Ovary (tissue), 7 donors: ENCODE measurements at regions not wholly inside any gene's neighbourhood (a gene's known extent, or its start where the extent isn't known, plus 50 kb on each side); places are given as distances from the start of the nearest gene placed in this dataset.
"Not testable (repeated sequence)": the region's sequence is repeated elsewhere in the genome, so short reads cannot be mapped to it uniquely, and the experiment has no call there.

ENCODE experiments used
- DNase-seq, 5 donors: peaks; one replicate each; pipeline ENCODE4 v3.0.0-alpha.2; 2019 to 2020
- H3K27ac ChIP-seq, 2 donors: fragments of 200-600 bp; one replicate each; pipeline versions ENCODE4 v1.5.1 to v1.8.0; 2019 to 2022
- H3K27me3 ChIP-seq: fragments of 200-600 bp; one replicate; pipeline ENCODE4 v1.8.0; 2022
- H3K36me3 ChIP-seq: fragments of 200-600 bp; sonication (generic); one replicate; pipeline ENCODE4 v1.5.1; 2019
- H3K4me1 ChIP-seq: one replicate; pipeline ENCODE4 v1.8.1; 2013; ENCODE audit warnings: mild to moderate bottlenecking, moderate library complexity; ENCODE audit not compliant: insufficient read depth
- H3K4me3 ChIP-seq: fragments of 200-600 bp; sonication (generic); one replicate; pipeline ENCODE4 v1.5.1; 2017
- H3K9me3 ChIP-seq, 2 donors: fragments of 200-600 bp in 1 of 2; sonication (generic) in 1 of 2; one replicate each; pipeline versions ENCODE4 v1.5.1 to v1.8.1; 2013 to 2019; ENCODE audit warnings: mild to moderate bottlenecking in 1 of 2, moderate library complexity in 1 of 2
- EP300 ChIP-seq: sonication (generic); formaldehyde crosslinking; IDR thresholded peaks from one replicate; pipeline ENCODE4 v1.6.1; 2017; ENCODE audit warnings: antibody characterized with exemption
- POLR2A ChIP-seq: fragments of 450-650 bp; IDR thresholded peaks from one replicate; pipeline ENCODE4 v1.6.1; 2017; ENCODE audit warnings: antibody characterized with exemption, mild to moderate bottlenecking, moderate library complexity
- WGBS, 3 donors: extraction: QIAGEN DNeasy Blood & Tissue Kit in 1 of 3; methylation state at CpG; one replicate each; pipeline versions ENCODE4 v1.1.5 to v1.1.7; 2013 to 2017; 5-methylcytosine and 5-hydroxymethylcytosine counted together
- intact Hi-C, 4 donors: fragments of 100-400 bp; cut with DNase I; formaldehyde crosslinking; loops; one replicate each; pipeline versions ENCODE4 v1.11.0 to v1.15.1; 2022 to 2023
- TF ChIP-seq, protein P1 (sequence below), 3 donors: fragments of 450-650 bp in 2 of 3; fragments of 200-600 bp in 1 of 3; IDR thresholded peaks; one replicate each; pipeline versions ENCODE4 v1.5.1 to v1.8.0; 2016 to 2022; ENCODE audit warnings: antibody characterized with exemption in 3 of 3, mild to moderate bottlenecking in 1 of 3
- donor health status: DM: no; HTN: no; CAD: no; lungs with moderate emphysema.
- donor health status: DM: no; HTN: no; CAD: no.
- donor health status: Bipolar disorder and iron deficiency.
- donor health status: DM: no; HTN: no; CAD: no.
- donor health status: DM: yes; HTN: yes; CAD: no.

DNA sequence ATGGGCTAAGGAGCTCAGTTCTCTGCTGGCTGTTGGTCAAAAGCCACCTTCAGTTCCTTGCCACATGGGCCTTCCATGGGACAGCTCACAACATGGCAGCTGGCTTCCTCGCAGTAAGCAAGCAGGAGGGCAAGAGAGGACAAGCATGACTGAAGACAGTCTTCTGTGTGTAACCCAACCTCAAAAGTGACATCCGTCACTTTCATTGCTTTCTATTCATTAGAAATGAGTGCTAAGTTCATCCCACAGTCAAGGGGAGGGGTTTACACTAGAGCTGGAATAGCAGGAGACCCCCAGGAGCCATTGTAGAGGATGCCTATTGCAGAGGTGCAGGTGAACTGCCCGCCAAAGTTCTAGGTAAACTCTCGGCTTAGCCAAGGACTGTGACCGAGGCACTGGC, 163.3 kb downstream of the NUFIP1 start:
- Histone ChIP-seq H3K36me3 (no peaks in the 10 kb centered on the region), H3K4me3 (no peak overlapping the region), H3K27me3 (no peaks in the 10 kb centered on the region), H3K4me1 (no peaks in the 10 kb centered on the region), H3K27ac (no peak overlapping the region), H3K9me3 (no peaks in the 10 kb centered on the region)
- intact Hi-C loops: no loop called here
- TF ChIP-seq EP300 (no peak), POLR2A (no peak)
- TF ChIP-seq, protein P1, sequence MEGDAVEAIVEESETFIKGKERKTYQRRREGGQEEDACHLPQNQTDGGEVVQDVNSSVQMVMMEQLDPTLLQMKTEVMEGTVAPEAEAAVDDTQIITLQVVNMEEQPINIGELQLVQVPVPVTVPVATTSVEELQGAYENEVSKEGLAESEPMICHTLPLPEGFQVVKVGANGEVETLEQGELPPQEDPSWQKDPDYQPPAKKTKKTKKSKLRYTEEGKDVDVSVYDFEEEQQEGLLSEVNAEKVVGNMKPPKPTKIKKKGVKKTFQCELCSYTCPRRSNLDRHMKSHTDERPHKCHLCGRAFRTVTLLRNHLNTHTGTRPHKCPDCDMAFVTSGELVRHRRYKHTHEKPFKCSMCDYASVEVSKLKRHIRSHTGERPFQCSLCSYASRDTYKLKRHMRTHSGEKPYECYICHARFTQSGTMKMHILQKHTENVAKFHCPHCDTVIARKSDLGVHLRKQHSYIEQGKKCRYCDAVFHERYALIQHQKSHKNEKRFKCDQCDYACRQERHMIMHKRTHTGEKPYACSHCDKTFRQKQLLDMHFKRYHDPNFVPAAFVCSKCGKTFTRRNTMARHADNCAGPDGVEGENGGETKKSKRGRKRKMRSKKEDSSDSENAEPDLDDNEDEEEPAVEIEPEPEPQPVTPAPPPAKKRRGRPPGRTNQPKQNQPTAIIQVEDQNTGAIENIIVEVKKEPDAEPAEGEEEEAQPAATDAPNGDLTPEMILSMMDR (IDR thresholded peaks at IDR 0.05): no peak
- 87 to 96% (median 94%) methylated on average over 5 of the region's 5 CpGs for WGBS, 3 donors
- DNase-seq: no peak

DNA sequence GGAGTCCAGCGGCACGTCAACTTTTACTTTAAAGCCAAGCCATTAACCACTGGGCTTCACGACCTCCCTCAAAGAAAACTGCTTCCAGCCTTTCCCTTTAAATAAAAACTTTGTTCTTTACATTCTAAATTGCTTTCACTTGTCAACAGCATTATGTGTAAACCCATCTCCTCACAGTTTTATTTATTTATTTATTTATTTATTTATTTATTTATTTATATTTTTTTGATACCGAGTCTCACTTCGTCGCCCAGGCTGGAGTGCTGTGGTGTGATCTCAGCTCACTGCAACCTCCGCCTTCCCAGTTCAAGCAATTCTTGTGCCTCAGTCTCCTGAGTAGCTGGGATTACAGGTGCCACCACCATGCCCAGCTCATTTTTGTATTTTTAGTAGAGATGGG, 165.7 kb downstream of the NUFIP1 start:
- WGBS, 3 donors: 92 to 97% (median 94%) methylated on average over 7 of the region's 7 CpGs
- intact Hi-C loops, H3K4me3 ChIP-seq, H3K36me3 ChIP-seq, H3K27me3 ChIP-seq, DNase-seq, H3K27ac ChIP-seq, H3K9me3 ChIP-seq, H3K4me1 ChIP-seq: not testable (repeated sequence)

DNA sequence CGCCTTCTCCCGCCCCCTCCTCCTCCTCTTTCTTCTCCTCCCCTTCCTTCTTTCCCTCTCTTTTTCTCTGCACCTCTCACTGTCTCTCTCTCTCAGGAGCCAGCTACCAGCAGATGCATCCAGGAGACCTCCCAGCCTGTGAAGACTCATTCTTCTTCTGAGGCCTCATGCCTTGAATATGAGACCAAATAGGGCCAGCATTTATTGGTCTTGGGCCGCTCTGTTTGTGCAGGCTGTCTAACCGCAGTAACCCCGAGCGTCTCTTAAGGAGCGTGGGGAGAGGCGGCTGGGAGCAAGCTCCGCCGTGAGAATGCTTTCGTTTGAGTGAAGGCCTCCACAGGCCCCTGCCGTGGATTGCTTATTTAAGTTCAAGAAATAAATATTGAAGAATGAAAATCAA, 167.0 kb downstream of the NUFIP1 start:
- no peaks in the 10 kb centered on the region for H3K36me3 ChIP-seq
- no peak overlapping the region for H3K4me3 ChIP-seq
- no peak for DNase-seq
- H3K27me3 ChIP-seq: no peaks in the 10 kb centered on the region
- TF ChIP-seq POLR2A (no peak), EP300 (no peak)
- TF ChIP-seq, protein P1 (IDR thresholded peaks at IDR 0.05): no peak
- H3K9me3 ChIP-seq: no peaks in the 10 kb centered on the region
- H3K27ac ChIP-seq: no peak overlapping the region
- WGBS, 3 donors: 87 to 91% (median 90%) methylated on average over 12 of the region's 12 CpGs
- intact Hi-C loops: no loop called here
- no peaks in the 10 kb centered on the region for H3K4me1 ChIP-seq

DNA sequence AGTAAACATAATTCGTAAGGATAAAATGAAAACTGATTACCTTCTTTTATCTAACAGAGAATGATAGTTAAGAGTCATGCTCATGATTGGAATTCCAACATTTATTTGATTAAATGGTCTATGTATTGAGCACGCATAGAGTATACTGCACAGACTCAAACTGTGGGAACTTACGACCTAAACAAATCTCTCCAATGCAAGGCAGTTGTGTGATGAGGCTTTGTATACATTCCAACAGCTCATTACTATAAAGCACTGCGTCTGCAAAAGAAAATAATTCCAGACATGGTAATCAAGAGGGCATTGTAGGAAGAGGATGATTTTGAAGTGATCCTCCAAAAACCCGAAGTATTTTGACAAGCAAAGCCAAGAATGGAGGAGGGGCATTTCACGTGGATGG, 169.5 kb downstream of the NUFIP1 start:
- WGBS, 3 donors: 54 to 75% (median 69%) methylated on average over 6 of the region's 6 CpGs
- Histone ChIP-seq H3K36me3 (no peaks in the 10 kb centered on the region), H3K4me1 (no peaks in the 10 kb centered on the region), H3K9me3 (no peaks in the 10 kb centered on the region), H3K4me3 (no peak overlapping the region), H3K27me3 (no peaks in the 10 kb centered on the region), H3K27ac (no peak overlapping the region)
- no peak for TF ChIP-seq EP300
- TF ChIP-seq POLR2A: no peak
- TF ChIP-seq, protein P1 (IDR thresholded peaks at IDR 0.05): no peak
- intact Hi-C loops: no loop called here
- no peak for DNase-seq

DNA sequence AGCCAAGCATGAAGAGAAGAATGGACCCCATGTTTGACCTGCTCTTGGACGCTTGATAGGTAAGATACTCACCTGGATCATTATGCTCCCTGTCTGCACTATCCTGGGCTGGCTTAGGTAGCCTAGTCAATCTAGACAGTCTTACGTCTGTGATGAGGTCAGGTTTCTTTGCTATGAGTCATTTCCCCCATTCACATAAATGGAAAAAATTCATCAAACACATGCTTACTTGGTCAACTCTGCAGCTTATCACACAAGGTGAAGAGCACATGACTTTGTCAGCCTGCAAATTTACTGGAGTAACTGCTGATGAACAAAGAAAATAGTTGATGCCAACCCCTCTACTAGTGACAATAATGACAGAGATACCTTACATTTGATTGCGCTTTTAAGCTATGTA, 170.0 kb downstream of the NUFIP1 start:
- H3K27ac ChIP-seq: no peak overlapping the region
- H3K36me3 ChIP-seq: no peaks in the 10 kb centered on the region
- intact Hi-C loops: no loop called here
- WGBS, 3 donors: 81 to 88% (median 88%) methylated on average over 3 of the region's 3 CpGs
- DNase-seq: no peak
- no peaks in the 10 kb centered on the region for H3K9me3 ChIP-seq
- TF ChIP-seq POLR2A (no peak), EP300 (no peak)
- TF ChIP-seq, protein P1 (IDR thresholded peaks at IDR 0.05): no peak
- H3K4me3 ChIP-seq: no peak overlapping the region
- H3K4me1 ChIP-seq: peaks cover 3% of the 10 kb centered on the region
- no peaks in the 10 kb centered on the region for H3K27me3 ChIP-seq
